NK-92 treated with Interleukin-12 subunit alpha and Interleukin-12 subunit beta, amount 100 ng/mL, for 24 hours (cell line): ENCODE measurements at regions not wholly inside any gene's neighbourhood (a gene's known extent, or its start where the extent isn't known, plus 50 kb on each side); places are given as distances from the start of the nearest gene placed in this dataset.
"Not testable (repeated sequence)": the region's sequence is repeated elsewhere in the genome, so short reads cannot be mapped to it uniquely, and the experiment has no call there.

Experiments
- DNase-seq: peaks from one replicate; lab custom pipeline; 2025; lab: John Stamatoyannopoulos, UW

DNA sequence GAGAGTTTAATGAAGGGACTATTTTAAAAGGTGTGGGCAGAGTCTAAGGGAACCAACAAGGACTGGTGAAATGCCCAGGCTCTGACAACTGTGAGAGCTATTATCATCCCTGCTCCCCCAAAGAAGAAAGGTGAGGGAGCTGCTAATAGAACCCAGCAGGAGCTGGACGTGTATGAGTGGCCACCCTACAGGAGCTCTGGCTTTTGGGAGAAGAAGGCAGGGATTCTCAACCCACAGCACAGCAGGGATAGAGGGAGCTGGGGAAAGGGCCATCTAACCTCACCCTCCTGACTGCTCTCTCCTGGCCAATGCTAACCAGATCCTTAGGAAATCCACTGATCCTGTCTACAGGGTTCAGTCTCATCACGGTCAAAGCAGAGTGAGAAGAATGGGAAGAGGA, 57.1 kb downstream of the GRIN2B start:
- no peak for DNase-seq

DNA sequence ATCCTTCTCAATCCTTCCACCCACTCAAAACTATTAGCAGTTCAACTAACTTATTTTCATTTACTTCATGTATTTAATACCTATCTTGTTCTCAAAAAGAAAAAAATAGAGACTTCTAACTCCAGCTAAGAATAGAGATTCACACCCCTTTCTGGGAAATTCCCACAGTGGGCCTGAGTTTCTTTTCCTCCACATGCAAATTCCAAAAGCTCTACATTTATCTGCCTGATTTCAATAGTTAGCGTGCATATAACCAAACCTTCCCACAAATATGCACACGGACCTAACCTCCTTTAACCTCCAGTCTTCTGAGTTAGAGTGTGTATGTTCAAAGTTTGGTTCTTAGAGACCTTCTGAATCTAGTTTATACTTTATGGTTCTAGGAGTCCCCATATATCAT, 62.5 kb downstream of the GRIN2B start:
- DNase-seq = no peak

DNA sequence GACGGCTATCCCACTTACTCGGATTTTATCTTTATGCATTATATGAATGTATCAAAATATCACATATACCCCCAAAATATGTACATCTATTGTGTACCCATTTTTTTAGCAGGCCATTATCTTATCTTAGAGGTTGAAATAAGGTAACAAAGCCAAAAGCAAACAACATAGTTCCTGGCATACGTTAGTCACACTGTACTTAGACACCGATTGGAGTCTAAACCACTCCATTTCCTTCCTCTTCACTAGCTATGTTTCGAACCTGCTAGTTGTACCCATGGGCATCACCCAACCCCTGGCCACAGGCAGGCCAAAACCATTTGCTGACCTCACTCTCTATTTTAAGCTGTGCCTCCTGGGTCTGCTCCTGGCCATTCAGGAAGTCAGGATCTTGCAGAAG, 66.3 kb downstream of the GRIN2B start:
- DNase-seq = no peak

DNA sequence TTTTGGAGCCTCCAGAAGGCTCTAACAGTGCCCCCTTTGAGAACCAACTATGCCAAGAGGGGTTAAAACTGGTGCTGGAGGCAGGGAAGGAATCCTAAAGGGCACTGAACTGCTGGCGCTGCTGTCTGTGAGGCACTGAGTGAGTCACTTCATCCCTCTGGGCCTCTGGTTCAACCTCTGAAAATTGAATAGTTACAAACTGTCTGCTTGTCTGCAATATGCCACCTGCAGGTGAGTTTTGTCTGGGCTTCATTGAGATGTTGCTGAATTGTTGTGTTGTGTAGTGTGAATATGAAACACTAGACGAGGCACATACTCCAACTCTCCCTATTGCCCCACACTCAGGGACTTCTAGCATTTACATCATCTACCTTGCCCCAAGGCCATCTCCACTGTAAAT, 68.0 kb downstream of the GRIN2B start:
- DNase-seq = no peak

DNA sequence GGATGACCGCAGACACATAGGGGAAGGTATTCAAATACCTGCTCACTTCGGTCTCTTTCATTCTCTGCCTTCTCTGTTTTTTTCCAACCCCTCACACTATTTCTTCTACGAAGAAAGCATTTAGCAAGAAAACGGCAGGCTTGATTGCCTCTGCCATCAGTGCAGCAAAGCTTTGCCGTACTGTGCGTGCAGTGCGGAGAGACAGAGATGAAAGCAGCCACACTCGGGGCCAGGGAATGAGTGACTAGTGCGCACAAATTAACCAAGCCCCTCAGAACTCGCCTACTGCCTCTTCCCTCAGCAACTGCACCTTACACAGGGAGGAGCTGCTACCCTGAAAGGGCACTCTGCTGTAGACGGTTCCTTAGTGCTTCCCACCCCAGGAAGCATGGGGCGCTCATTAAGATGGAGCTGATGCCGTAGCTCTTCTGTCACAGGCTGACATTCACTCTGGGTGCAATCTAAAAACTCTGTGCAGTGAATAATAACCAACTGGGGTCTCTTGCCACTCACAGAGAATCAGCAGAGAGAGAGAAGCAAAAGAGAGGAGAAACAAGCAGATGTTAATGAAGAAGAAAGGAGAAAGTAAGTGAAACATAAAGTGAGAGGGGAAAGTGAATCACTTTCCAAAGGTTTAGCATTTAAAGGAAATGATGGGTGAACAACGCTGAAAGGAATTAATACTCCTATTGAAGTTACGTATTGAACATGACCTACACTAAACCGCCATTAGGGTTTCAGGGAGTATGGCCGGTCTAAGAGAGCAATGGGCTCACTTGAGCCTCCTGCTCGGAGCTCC, 69.4 kb downstream of the GRIN2B start:
- no peak for DNase-seq

DNA sequence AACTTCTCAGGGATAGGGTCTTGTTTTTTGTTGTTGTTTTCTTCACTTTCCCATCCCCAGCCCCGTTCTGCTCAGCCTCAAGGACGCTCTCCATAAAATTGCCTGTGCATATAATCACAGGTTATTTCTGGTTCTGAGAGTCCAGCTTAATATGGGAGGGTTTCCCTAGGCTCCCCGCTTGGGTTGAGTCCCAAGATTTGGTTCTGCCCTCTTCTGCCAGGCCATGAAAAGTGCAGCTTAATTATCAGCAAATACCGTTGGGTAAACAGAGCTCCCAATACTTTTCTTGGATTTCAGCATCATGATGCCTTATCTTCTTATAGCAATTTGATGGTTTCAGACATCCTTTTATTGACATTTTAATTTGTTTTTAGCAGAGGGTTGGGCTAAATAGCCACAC, 75.6 kb downstream of the GRIN2B start:
- no peak for DNase-seq

DNA sequence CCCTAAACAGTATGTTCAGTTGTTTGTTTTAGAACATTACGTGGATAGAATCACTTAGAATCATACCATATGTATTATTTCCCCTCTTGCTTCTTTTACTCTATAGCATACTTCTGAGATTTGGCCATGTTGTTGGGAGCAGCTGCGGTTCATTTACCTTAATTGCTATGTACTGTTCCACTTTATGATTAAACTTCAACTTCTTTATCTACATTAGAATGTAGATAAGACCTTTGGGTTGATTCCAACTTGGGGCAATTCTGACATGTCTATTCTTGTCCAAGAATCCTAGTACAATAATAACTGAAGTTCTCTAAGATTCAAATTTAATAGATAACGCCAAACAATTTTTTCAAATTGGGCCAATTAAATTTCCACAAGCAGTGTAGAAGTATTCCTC, 80.7 kb downstream of the GRIN2B start:
- no peak for DNase-seq

DNA sequence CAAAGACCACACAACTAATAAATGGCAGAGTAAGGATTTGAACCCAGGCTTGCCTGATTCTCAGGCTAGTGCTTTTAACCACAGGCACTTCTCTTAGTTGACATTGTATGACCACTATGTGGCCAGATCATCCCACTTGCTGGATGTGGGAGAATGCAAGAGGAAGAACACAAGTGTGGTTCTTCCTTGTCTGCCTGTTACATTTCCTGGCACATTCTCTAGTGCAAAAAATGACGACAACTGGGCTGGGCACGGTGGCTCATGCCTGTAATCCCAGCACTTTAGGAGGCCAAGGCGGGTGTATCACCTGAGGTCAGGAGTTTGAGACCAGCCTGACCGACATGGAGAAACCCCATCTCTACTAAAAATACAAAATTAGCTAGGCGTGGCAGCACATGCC, 83.0 kb downstream of the GRIN2B start:
- DNase-seq = not testable (repeated sequence)

DNA sequence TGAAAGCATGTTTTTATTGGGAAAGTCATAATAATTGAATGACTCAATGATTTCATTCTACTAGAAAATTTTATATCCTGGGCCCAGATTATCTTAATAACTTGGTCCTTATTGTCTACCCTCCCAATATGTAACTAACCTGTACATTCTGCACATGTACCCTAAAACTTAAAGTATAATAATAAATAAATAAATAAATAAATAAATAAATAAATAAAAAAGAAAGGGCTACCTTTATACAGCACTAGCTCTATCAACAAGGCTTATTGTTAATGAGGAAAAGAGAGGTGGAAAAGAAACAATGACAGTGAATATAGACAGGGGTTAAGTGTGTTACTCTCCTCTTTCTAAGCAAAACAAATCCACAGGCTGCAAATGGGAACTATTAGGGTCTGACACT, 83.6 kb downstream of the GRIN2B start:
- no peak for DNase-seq

DNA sequence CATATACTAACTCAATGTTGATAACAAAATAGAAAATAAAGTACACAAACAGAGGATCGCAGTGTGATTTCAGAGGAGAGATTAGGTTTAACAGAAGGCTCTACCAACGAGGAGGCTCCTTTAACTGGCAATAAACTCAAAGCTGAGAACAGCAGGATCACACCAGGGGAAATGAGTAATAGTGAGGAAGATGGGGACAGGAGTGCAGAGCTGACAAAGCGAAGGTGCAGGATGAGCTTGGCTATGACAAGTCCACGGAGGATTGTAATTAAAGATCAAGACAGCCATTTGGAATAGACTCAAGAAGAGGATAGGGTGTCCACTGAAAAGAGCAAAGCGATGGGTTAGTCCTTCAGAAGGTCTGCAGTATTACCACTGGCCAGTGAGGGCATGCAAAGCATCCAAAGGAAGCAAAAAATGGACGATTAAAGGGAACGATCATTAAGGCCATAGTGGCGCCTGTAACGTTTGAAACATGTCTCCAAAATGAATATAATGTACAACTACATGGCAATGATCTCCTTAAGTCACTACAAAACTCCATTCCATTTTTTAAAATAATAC, 85.3 kb downstream of the GRIN2B start:
- DNase-seq = no peak

DNA sequence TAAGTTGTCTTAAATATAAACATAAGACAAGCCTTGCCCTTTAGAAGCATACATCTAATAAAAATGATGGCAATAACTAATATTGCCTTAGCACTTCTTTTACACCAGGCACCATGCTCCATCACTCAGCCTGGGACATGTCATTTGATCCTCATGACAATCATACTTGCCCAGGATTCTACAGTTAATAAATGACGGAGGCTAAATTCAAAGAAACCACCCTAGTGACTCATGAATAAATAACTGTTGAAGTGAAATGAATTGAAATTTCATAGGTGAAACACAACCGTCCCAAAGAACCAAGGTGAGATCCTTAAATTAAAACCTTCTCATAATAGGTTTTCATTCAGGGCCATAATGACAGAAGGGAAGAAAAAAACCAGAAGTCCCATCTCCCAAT, 89.5 kb downstream of the GRIN2B start:
- DNase-seq = no peak

DNA sequence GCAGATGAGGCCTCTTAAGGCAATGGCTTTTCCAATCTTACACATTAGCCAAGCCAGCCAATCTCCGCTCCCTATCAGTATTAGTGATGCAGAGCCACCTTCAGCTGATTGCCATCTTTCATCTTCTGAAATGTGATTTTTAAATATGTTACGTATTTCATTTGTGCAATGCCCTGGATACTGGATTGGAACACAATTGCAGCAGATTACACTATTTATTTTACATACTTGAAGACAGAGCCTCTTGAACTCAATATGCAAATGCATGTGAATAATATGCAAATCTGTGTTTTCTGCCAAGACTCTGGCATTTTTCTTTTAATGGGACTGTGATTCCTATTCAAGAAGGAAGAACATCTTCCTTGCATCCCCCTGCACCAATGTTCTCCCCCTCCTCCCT, 90.5 kb downstream of the GRIN2B start:
- DNase-seq = no peak

DNA sequence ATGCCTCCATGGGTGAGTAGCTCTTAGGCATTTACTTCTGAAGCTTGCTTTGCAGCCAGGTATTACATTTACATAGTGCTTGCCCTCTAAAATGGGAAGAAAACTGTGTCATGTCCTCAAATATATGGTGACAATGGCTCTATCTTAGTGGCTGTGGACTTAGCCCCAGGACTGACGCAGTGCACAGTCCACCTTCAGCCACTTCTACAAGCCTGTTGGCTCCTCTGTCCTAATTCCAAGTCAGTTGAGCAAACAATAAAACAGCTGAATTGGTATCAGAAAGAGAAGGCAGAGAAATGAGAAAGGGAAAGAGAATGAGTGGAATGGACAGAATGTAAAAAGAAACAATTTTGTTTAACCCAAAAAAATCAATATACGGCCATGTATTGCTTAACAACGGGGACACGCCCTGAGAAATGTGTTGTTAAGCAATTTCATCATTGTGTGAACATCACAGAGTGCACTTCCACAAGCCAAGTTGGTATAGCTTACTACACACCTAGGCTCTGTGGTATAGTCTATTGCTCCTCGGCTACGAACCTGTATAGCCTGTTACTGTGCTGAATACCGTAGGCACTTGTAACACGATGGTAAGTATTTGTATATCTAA, 93.5 kb downstream of the GRIN2B start:
- no peak for DNase-seq

DNA sequence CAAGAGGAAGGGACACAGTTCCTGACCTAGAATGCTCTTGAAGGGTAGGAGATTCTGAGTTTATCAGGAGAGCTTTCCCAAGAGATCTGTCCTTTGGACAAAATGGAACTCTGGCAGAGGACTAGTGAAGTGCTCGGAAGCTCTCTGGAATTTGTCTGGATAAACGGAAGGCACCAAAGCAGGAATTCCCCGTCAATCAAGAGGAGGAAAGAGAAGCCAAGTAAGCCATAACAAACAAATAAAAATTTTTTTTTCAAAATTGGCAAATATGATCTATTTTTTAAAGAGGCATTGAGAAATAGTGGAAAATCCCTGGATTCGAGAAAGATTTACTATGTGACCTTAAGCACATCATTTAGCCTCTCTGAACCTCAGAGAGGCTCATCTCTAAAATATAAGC, 99.2 kb downstream of the GRIN2B start:
- no peak for DNase-seq

DNA sequence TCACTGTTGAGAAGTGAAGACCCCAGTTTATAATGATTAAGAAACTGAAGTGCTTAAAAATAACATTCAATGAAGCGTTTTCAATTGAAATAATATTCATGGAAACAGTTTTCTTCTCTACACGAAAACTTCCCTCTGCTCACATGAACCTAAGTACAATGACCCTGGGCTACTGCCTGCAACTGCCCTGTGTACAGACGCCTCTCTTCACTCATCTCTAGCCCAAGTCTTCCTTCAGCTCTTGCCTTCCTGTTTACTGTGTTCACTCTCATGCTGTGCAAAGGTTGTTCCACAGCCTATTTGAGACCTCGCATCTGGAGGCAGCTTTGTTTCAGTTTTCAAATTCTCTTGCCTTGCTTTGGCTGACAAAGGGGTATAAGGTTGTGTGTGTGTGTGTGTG, 100.8 kb downstream of the GRIN2B start:
- no peak for DNase-seq

DNA sequence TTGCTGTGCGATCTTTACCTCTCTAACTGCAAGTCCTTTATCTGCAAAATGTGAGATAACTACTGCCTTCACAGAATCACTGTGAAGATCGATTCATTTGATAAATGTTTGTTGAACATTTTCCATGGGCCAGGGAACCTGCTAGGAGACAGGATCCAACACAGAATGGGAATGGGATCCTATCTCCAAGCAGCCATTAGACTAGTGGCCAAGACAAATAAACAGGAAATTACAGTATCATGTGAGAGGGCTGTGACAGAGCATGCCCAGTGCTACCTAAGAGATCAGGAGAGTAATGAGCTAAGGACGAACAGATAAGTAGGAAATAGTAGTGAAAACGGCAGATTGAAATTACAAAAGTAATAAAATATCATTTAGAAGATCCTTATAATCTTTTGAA, 105.7 kb downstream of the GRIN2B start:
- no peak for DNase-seq

DNA sequence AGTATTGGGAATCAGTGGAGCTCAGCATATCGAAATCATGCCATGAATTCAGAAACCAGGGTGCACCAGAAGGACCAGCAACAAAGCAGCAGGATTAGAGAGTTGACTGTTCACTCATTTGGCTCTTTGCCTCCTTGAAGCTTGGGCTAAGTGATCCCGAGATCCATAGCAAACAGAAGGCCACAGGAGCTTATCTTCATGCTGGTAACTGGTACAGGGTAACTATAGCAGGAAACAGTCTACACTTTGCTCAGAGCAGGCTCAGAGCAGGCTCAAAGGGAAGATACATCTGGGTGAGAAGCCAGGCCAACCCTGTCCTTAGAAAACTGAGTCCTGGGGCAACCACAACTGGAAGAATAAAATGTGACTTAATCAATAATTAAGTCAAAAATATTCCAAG, 111.1 kb downstream of the GRIN2B start:
- DNase-seq = no peak

DNA sequence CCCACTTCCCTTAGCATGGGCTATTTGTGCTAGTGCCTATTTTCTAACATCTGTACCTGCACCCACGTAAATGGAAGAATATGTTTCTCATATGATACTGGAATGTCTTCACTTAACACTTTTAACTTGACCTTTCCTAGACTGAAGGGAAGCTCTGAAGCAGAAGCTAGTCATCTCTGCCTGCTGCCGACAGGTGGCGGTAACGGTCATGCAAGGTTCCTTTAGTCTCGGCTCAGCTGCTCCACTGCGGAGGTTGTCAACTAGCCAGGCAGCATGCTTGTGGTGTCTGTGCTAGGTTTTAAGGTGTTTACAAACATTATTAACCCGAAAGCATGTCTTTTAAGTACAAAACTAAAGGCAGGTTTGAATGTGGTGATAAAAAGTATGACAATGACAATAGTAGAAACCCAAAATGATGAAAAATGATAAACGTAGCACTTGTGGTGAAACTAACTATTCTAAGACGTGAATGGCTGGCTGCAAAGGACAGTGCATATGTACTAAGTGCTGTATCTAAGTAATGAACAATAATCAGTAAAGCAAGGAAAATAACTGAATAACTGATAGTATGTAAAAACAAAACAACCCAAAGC, 117.2 kb downstream of the GRIN2B start:
- peak; percentile 4 for DNase-seq

DNA sequence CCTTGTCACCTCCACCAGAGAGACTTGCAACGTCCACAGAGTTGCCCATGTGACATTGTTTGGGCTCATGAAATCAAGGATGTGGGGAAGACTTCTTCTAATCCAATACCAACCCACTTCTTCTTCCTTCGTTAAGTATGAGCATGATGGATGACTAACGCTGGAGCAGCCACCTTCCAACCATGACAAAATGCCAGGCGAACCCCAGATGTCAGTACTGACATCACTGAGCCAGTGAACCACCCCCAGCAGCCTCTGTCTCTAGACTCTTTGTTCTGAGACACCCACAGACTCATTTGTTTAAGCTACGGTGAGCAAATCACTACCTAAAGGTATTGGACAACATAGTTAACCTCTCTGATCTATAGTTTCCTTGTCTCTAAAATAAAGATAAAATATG, 123.7 kb downstream of the GRIN2B start:
- DNase-seq = no peak

DNA sequence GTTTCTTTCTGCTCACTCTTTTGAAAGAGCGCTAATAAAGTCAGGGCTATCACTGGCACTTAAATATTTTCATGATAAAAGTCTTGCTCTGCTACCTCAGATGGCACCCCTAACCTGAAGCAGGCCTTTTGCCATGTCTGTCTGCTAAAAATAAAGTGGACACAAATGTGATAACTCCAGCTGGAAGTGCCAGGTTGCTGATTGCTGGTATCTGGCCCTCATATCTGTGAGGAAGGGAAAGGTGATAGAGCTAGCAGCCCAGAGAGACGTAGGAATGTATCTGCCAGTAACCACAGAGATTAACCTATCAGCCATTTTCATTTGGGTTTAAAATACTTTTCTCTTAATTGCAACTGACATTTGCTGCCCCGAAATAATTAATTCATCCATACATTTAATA, 127.9 kb downstream of the GRIN2B start:
- no peak for DNase-seq

DNA sequence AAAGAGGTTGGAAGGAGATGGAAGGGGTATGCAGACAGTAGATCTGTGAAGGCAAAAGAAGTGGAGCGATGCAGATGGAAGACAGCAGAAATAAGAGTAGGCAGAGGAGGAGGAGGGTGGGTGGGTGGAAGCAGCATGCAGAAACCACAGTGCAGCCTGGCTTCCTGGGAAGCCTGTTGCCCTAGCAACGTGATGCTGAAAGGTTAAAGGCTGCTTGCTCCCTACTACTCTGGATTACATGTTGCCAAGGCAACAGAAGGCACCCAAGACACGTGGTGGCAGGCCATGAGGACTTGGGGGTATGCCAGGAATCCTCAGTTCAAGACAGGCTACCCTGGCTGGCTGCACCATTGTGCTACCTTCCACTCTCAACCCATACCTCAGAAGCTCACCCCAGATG, 129.6 kb downstream of the GRIN2B start:
- no peak for DNase-seq

DNA sequence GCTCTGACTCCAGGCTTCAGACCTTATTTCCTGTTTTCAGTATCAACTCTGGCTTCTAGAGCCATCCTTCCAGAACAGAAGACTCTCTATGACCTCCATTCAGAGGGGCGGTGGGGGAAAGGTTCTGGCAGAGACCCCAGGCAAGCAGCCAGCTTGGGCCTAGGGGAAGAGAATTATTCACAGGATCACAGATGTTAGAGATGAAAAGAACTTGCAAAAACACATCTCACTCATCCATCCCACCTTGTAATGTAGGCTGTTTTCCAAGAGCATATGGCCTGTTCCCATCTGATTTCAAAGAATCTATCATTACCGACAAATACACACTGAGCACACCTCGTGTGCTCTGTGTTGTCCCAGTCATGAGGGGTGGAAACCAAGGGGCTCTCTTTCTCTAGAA, 131.9 kb downstream of the GRIN2B start:
- no peak for DNase-seq

DNA sequence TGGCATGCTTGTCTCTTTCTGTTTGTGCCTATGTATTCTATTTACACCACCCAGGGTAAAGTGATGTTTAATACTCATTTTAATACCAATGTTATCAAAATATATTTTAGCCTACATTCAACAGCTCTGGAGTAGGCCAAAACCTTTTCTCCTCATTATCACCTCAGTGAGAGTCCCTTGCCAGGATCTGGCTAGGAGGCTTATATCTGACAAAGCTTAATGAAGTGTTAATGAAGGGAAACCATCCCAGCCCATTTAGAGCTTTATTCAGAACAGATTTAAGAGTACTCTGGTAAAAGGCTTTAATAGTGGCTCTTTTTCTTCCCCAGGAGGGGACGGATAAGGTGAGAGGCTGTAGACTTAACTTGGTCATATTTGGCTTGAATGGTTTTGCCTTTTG, 137.6 kb downstream of the GRIN2B start:
- no peak for DNase-seq
